DMS153 treated with DMSO at 0.1 percent for 48 hours (cell line): ENCODE measurements at regions not wholly inside any gene's neighbourhood (a gene's known extent, or its start where the extent isn't known, plus 50 kb on each side); places are given as distances from the start of the nearest gene placed in this dataset.

Experiments
- DNase-seq: peaks from one replicate; lab custom pipeline; 2025; ENCODE audit not compliant: unreplicated experiment; lab: John Stamatoyannopoulos, UW

DNA sequence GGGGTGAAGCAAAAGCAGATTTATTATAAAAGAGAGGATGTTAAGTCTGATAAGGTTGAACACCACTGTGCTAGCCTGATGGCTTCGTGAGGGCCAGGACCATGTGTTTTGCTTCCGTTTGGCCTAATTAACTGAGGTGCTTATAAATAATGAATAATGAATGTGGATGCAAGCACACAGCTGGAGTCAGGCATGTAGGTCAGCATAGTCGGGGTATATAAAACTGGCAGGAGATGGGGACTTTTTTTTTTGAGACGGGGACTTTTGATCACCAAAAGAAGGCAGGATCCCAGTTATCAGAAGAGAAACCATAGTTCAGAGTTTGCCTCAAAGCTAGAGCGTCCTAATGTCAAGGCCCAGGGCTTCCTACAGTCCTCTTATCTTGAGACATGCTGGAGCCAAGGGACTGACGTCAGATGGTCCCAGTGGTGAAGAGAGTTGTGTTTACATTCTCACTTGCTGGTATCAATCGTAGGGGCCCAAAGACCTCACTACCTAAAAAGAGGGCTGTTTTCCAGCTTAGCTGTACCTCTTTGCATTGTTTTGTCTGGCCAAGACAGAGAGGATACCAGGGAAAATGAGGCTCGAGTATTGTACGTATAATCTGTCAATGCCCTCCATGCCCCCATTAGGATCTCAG, 50.4 kb downstream of the RTL9 start:
- DNase-seq, result no peak

DNA sequence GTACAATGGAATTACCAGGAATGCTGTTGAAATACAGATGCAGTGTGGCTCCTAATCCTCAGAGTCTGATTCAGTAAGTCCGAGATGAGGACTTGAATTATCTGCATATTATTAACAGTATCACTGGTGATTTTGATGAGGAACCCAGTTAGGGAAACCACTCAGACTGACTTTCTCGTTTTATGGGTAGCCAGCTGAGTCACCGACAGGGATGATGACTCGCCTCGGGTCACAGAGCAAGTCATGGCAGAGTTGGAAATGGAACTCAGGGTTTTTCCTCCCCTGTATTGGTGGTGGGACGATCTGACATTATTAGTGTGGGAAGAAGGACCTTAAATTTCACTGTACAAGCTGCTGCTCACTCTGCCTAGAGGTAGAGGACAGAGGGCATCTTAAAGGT, 51.3 kb downstream of the RTL9 start:
- DNase-seq, result no peak

GRCh38 chrX:110410603-110411002, 52.0 kb downstream of the RTL9 start:
- no peak for DNase-seq

- DNase-seq, result peak; percentile 17
These were observed 54.5 kb downstream of the RTL9 start for GRCh38 chrX:110412971-110413726.

DNA sequence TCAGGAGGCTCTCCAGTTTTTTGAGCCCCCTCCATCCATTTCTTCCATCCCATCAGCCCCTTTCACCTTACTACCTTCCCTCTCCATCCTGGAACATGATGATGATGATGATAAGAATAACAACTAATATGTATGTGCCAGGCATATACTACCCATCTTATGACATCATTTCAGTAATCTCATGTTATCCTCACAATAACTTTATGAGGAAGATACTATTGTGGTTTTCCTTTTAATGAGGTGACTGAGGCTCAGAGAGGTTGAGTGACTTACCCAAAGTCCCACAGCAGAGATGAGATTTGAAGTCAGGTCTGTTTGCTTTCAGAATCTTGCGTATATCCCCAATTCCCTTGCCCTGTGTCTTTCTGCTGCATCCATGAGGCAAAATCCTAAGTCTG, 55.1 kb downstream of the RTL9 start:
- no peak for DNase-seq

DNA sequence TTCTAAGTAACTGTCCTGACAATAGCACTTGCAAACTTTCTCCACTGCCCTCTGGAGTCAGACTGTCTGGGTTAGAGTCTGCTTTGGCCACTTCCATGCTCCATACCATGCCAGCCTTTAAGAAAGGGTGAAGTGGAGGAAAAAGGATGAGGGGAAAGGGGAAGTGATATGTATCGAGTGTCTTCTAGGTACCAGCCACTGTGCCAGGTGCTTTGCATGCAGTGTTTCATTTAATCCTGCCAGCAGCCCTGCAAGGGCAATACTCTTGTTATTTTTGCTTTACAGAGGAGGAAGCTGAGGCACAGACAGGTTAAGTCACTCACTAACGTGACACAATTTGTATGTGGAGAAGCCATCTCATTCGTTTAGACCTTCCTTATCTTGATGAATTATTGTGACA, 55.6 kb downstream of the RTL9 start:
- DNase-seq, result no peak

GRCh38 chrX:110414679-110415439, 56.2 kb downstream of the RTL9 start:
- DNase-seq, result no peak

- no peak for DNase-seq
These were observed 57.0 kb downstream of the RTL9 start for GRCh38 chrX:110415440-110416170.

GRCh38 chrX:110417128-110417527, 58.5 kb downstream of the RTL9 start:
- no peak for DNase-seq

DNA sequence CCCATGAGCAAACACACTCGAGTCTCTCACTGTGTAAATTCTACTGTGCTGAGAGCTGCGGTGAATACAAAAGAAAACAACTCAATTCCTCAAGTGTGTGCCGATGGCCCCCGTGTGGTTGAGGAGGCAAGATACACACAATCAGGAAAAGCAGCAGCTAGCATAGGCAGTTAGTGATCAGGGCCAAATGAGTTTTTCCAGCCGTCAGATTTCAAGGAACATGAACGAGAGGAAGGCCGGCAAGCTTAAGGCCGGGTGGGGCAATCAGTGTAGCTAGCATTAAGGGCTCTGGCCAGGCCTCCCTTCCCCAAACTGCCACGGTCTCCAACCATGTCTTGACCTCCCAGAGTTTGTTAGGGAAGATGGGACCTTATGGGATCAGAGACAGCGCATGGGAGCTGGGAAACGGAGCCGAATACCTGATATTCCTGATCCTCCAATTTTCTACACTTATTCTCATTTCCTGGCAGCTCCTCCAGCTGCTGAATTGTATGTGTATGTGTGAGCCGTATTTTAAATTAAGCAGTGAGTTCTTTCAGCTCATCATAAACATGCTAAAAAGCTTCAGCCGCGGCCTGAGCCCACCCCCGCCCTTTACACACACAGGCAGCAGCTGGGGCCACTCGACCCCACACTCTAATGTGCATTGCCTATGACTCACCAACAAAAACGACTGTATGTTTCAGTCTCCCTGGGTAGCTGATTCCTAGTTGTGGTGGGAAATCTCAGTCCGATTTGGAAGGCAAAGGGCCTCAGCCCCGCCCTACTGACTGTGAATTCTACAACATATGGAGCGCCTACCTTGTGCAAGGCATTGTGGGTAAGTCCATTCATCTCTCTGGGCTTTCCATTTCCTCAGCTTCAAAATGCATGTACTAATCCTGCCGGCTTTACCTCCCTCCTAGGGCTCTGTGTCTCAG, 59.9 kb downstream of the RTL9 start:
- peak; percentile 10 for DNase-seq

DNA sequence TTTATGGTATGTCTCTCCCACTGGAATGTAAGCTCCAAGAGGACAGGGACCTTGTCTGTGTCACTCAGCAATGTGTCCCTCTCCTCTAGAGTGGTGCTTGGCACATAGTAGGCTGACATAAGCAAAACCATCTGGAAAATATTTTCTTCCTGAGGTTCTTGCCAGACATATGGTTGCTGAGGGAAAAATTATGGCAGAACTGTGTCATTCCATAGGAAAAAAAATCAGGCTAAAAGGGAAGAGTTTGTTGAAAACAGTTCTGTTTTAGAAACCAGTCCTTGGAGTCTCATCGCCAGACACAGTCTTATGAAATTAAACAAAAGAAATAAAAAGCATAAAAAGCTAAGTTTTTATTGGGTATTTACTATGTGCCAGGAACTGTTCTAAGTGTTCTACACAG, 60.9 kb downstream of the RTL9 start:
- no peak for DNase-seq

GRCh38 chrX:110420771-110421499, 62.3 kb downstream of the RTL9 start:
- DNase-seq, result no peak

- no peak for DNase-seq
These were observed 63.1 kb downstream of the RTL9 start for GRCh38 chrX:110421500-110422455.

DNA sequence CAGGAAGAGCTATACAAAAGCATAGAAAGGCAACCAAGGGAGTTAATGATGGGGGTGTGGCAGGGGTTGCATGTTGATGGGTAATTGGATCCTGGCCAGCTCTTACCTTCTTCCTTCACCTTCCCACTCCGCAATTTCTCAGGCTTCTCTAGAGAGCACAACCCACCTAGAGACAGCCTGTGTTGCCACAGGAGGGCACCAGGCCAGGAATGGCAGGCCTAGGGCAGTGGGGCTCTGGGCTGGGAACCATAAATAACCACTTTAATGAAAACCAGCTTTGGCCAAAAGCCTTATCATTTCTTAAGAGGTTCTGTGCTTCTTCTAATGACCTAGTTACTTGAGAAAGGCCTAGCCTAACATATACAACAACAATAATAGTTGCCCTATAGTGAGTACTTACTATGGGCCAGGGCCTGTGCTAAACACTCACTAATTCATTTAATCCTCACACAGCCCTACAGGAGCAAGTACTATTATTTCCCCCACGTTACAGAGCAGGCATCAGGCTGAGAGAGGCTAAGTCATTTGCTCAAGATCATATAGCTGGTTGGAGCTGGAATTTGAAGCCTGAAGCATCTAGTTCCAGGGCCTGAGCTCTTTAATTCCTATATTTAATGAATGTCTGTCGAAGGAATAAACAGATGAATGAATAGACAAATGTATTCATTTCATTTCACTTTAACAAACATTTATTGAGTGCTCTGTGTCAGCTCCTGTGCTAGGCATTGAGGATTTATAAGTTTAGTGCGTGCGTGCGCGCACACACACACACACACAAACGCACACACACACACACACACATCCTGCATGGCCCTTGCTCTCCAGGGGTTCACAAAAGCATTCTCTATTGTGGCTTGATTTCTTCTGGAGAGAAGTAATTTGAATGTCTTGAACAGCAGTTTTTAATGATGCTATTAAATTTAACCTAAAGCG, 66.8 kb downstream of the RTL9 start:
- no peak for DNase-seq

DNA sequence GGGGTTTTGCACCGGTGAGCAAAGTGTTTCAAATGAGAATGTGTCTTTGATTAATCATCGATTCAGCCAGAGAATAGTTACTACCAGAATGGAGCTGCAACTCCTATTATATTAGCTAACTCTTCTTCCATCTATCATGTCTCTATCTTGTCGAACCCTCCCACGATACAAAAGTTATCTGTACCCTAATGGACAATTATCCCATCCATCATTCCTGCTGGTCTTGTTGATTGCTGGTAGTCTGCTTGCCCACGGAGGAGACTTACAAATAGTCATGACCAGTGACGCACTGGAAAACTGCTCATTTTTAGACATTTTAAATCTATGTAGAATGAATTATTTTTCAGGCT, 67.5 kb downstream of the RTL9 start:
- no peak for DNase-seq

- DNase-seq, result no peak
These were observed 68.4 kb downstream of the RTL9 start for GRCh38 chrX:110427076-110427475.

- no peak for DNase-seq
These were observed 69.5 kb downstream of the RTL9 start for GRCh38 chrX:110428144-110428543.
